H7 (cell line): ENCODE measurements at regions not wholly inside any gene's neighbourhood (a gene's known extent, or its start where the extent isn't known, plus 50 kb on each side); places are given as distances from the start of the nearest gene placed in this dataset.

Source experiments
- DNase-seq: peaks from one replicate; pipeline ENCODE4 v3.0.0; 2012
- H3K27me3 ChIP-seq: 2 replicates; pipeline ENCODE4 v1.6.0; 2011; ENCODE audit warnings: mild to moderate bottlenecking, low read length; ENCODE audit not compliant: control insufficient read depth, insufficient read depth
- H3K36me3 ChIP-seq: replicated peaks from 2 replicates; pipeline ENCODE4 v1.5.1; 2011; ENCODE audit warnings: low read length; ENCODE audit not compliant: control insufficient read depth, insufficient read depth
- H3K4me3 ChIP-seq: 2 replicates; pipeline ENCODE4 v1.5.1; 2011; ENCODE audit warnings: low read depth, mild to moderate bottlenecking, control low read depth, low read length, moderate library complexity; ENCODE audit not compliant: insufficient read depth

- Histone ChIP-seq H3K4me3 (no peak overlapping the region), H3K27me3 (no peaks in the 10 kb centered on the region), H3K36me3 (no peaks in the 10 kb centered on the region)
- DNase-seq, result no peak
These were observed 202.3 kb downstream of the ERMARD start for GRCh38 chr6:169953686-169954085.

- Histone ChIP-seq H3K4me3 (no peak overlapping the region), H3K36me3 (no peaks in the 10 kb centered on the region), H3K27me3 (no peaks in the 10 kb centered on the region)
- DNase-seq, result peak; percentile 38
These were observed 199.1 kb downstream of the ERMARD start for GRCh38 chr6:169950558-169950957.

GRCh38 chr6:169949511-169950097, 198.2 kb downstream of the ERMARD start:
- Histone ChIP-seq H3K36me3 (no peaks in the 10 kb centered on the region), H3K4me3 (no peak overlapping the region), H3K27me3 (no peaks in the 10 kb centered on the region)
- DNase-seq, result no peak

- H3K27me3 ChIP-seq, result no peaks in the 10 kb centered on the region
- no peaks in the 10 kb centered on the region for H3K36me3 ChIP-seq
- DNase-seq, result no peak
- H3K4me3 ChIP-seq, result no peak overlapping the region
These were observed 195.5 kb downstream of the ERMARD start for GRCh38 chr6:169946971-169947370.

- no peaks in the 10 kb centered on the region for H3K36me3 ChIP-seq
- no peak for DNase-seq
- no peaks in the 10 kb centered on the region for H3K27me3 ChIP-seq
- H3K4me3 ChIP-seq, result no peak overlapping the region
These were observed 193.7 kb downstream of the ERMARD start for GRCh38 chr6:169945117-169945516.

- DNase-seq, result no peak
- H3K36me3 ChIP-seq, result no peaks in the 10 kb centered on the region
- no peaks in the 10 kb centered on the region for H3K27me3 ChIP-seq
- H3K4me3 ChIP-seq, result no peak overlapping the region
These were observed 193.0 kb downstream of the ERMARD start for GRCh38 chr6:169944415-169944814.

- Histone ChIP-seq H3K4me3 (no peak overlapping the region), H3K36me3 (no peaks in the 10 kb centered on the region), H3K27me3 (no peaks in the 10 kb centered on the region)
- no peak for DNase-seq
These were observed 192.6 kb downstream of the ERMARD start for GRCh38 chr6:169944061-169944337.

GRCh38 chr6:169943241-169944060, 192.0 kb downstream of the ERMARD start:
- no peak for DNase-seq
- Histone ChIP-seq H3K4me3 (no peak overlapping the region), H3K36me3 (no peaks in the 10 kb centered on the region), H3K27me3 (no peaks in the 10 kb centered on the region)

GRCh38 chr6:169942173-169942572, 190.8 kb downstream of the ERMARD start:
- DNase-seq, result no peak
- no peaks in the 10 kb centered on the region for H3K27me3 ChIP-seq
- H3K4me3 ChIP-seq, result no peak overlapping the region
- H3K36me3 ChIP-seq, result no peaks in the 10 kb centered on the region

- peak; percentile 42 for DNase-seq
- no peak overlapping the region for H3K4me3 ChIP-seq
- H3K27me3 ChIP-seq, result no peaks in the 10 kb centered on the region
- no peaks in the 10 kb centered on the region for H3K36me3 ChIP-seq
These were observed 189.3 kb downstream of the ERMARD start for GRCh38 chr6:169940481-169941271.

- Histone ChIP-seq H3K36me3 (no peaks in the 10 kb centered on the region), H3K27me3 (no peaks in the 10 kb centered on the region), H3K4me3 (no peak overlapping the region)
- DNase-seq, result peak; percentile 32
These were observed 188.2 kb downstream of the ERMARD start for GRCh38 chr6:169939554-169940164.

- H3K36me3 ChIP-seq, result no peaks in the 10 kb centered on the region
- no peak overlapping the region for H3K4me3 ChIP-seq
- no peaks in the 10 kb centered on the region for H3K27me3 ChIP-seq
- DNase-seq, result no peak
These were observed 187.3 kb downstream of the ERMARD start for GRCh38 chr6:169938731-169939130.

- Histone ChIP-seq H3K27me3 (no peaks in the 10 kb centered on the region), H3K36me3 (no peaks in the 10 kb centered on the region), H3K4me3 (no peak overlapping the region)
- peak; percentile 57 for DNase-seq
These were observed 186.9 kb downstream of the ERMARD start for GRCh38 chr6:169938262-169938701.

GRCh38 chr6:169937389-169938261, 186.2 kb downstream of the ERMARD start:
- Histone ChIP-seq H3K4me3 (no peak overlapping the region), H3K27me3 (no peaks in the 10 kb centered on the region), H3K36me3 (no peaks in the 10 kb centered on the region)
- peak; percentile 70 for DNase-seq
